ENCODE measurements at regions not wholly inside any gene's neighbourhood (a gene's known extent, or its start where the extent isn't known, plus 50 kb on each side); places are given as distances from the start of the nearest gene placed in this dataset.

DNA sequence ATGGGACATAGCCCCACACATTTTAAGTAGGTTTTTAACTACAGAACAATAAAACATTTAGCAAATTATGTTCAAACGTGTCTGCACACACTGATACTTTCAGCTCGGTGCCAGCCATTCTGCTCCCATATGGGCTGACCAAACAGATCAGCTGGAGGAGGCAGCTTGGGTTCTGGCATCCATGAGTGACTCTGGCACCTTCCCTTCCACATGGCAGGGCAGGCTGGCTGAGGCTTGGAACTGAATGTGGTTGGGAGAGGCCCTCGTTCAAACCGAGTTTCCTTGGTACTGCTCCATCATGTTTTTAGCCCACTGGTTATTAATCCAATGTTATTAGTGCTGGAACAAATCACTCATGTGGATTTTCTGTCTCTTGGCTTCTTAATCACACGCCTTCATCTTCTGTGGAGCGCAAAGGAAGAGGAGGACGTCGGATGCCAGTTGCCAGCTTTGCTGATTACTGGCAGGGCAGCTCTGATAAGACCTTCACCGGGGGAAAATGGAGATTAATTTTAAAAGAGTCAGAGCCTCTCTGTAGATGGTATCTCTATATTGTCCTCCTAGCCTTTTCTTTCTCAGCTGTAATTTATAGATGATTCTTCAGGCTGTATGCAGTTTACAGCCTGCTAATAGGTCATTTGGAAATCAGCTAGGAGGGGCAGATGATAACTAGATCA lies 93.1 kb upstream of the TIAM2 start:
- intact Hi-C loops (cut with DNase I; ENCODE audit: low total_unique reads) = no loop called here
- WGBS, 5 donors = 88 to 95% (median 94%) methylated on average over 9 of the region's 9 CpGs
- peaks cover 0 to 50% (median 0%) of the 10 kb centered on the region in 6 donors for H3K36me3 ChIP-seq

DNA sequence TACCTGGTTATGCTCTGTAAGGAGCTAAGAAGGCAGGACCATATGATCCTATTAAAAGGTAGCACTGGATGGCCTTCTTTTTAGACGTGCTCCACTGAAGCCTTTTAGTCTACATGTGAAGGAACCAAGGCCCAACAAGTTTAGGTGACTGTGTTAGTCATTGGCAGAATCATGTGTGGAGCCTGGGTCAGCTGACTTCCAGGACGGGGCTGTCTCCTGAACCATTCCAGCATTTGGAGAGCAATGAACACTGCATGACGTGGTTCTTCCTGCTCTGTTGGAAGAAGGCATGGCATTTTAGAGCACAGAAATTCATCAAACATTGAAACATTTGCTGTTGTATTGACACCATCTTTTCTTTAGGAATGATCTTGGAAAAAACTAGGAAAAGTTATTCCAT lies 87.8 kb upstream of the TIAM2 start:
- 48 to 64% (median 61%) methylated on average over 3 of the region's 3 CpGs for WGBS, 5 donors
- Histone ChIP-seq H3K36me3 (peaks cover 0 to 50% (median 2%) of the 10 kb centered on the region in 6 donors), H3K27ac (no peak overlapping the region), H3K27me3 (replicated peaks in 1 of 7) (no peaks in the 10 kb centered on the region), H3K4me1 (no peaks in the 10 kb centered on the region), H3K4me3 (no peak overlapping the region), H3K9me3 (no peaks in the 10 kb centered on the region)
- DNase-seq = no peak
- intact Hi-C loops (cut with DNase I; ENCODE audit: low total_unique reads) = no loop called here
- TF ChIP-seq, protein P1, sequence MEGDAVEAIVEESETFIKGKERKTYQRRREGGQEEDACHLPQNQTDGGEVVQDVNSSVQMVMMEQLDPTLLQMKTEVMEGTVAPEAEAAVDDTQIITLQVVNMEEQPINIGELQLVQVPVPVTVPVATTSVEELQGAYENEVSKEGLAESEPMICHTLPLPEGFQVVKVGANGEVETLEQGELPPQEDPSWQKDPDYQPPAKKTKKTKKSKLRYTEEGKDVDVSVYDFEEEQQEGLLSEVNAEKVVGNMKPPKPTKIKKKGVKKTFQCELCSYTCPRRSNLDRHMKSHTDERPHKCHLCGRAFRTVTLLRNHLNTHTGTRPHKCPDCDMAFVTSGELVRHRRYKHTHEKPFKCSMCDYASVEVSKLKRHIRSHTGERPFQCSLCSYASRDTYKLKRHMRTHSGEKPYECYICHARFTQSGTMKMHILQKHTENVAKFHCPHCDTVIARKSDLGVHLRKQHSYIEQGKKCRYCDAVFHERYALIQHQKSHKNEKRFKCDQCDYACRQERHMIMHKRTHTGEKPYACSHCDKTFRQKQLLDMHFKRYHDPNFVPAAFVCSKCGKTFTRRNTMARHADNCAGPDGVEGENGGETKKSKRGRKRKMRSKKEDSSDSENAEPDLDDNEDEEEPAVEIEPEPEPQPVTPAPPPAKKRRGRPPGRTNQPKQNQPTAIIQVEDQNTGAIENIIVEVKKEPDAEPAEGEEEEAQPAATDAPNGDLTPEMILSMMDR (IDR thresholded peaks at IDR 0.05 in 8 of 11, conservative IDR thresholded peaks at IDR 0.05 in 3 of 11) = no peak
- TF ChIP-seq POLR2AphosphoS5 (IDR thresholded peaks at IDR 0.05) (no peak), POLR2A (IDR thresholded peaks at IDR 0.05) (no peak)

More for the DNA sequence above, 93.1 kb upstream of the TIAM2 start:
- no peak overlapping the region for H3K4me3 ChIP-seq
- H3K9me3 ChIP-seq = no peaks in the 10 kb centered on the region
- H3K4me1 ChIP-seq = no peaks in the 10 kb centered on the region
- DNase-seq = no peak
- no peaks in the 10 kb centered on the region for H3K27me3 ChIP-seq (replicated peaks in 1 of 7)
- no peak for TF ChIP-seq POLR2AphosphoS5 (IDR thresholded peaks at IDR 0.05)
- TF ChIP-seq, protein P1 (IDR thresholded peaks at IDR 0.05 in 8 of 11, conservative IDR thresholded peaks at IDR 0.05 in 3 of 11) = no peak
- no peak overlapping the region for H3K27ac ChIP-seq

DNA sequence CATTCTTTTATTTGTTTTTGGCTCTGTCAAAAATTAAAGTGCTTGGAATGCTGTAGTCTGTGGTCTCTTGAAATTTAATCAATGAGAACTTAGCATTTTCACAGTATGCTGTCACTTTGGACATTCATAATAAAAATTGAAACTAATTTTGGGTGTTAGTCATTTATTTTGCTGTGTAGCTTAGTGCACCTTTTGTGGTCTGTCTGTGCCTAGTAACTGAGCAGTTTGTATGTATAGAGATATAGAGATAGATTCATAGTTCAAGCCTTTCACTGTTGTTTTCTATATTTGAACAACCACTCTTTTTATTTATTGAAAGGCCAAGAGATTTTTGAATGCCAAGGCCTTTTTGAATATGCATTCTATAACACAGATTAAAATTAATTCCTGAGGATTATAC lies 86.4 kb upstream of the TIAM2 start:
- intact Hi-C loops (cut with DNase I; ENCODE audit: low total_unique reads) = no loop called here
- no peak for DNase-seq
- H3K36me3 ChIP-seq = peaks cover 0 to 42% (median 2%) of the 10 kb centered on the region in 6 donors
- H3K9me3 ChIP-seq = no peaks in the 10 kb centered on the region
- H3K4me3 ChIP-seq = no peak overlapping the region
- H3K27me3 ChIP-seq (replicated peaks in 1 of 7) = no peaks in the 10 kb centered on the region
- H3K4me1 ChIP-seq = no peaks in the 10 kb centered on the region
- H3K27ac ChIP-seq = no peak overlapping the region
- TF ChIP-seq, protein P1 (IDR thresholded peaks at IDR 0.05 in 8 of 11, conservative IDR thresholded peaks at IDR 0.05 in 3 of 11) = no peak
- TF ChIP-seq POLR2A (IDR thresholded peaks at IDR 0.05) (no peak), POLR2AphosphoS5 (IDR thresholded peaks at IDR 0.05) (no peak)

DNA sequence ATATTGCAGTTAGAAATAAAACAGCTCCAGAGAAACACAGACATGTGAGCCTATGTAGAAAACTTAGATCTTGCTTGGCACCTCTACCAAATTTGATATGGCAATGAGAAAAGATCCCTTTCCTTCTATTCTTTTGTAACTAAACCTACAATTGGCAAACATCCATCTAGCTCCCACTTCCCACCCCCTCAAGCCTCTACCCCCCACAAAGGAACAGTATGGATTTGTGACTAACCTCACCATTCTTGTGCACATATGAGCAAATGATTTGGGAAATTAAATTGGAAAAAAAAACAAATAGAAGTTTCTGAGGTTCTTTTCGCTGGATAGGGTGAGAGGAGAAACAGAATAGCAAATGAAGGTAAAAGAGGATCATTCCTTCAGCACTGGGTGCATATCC lies 85.8 kb upstream of the TIAM2 start:
- Histone ChIP-seq H3K9me3 (no peaks in the 10 kb centered on the region), H3K36me3 (peaks cover 0 to 42% (median 2%) of the 10 kb centered on the region in 6 donors), H3K27ac (no peak overlapping the region), H3K4me3 (no peak overlapping the region), H3K27me3 (replicated peaks in 1 of 7) (no peaks in the 10 kb centered on the region), H3K4me1 (no peaks in the 10 kb centered on the region)
- TF ChIP-seq POLR2A (IDR thresholded peaks at IDR 0.05) (no peak), POLR2AphosphoS5 (IDR thresholded peaks at IDR 0.05) (no peak)
- TF ChIP-seq, protein P1 (IDR thresholded peaks at IDR 0.05 in 8 of 11, conservative IDR thresholded peaks at IDR 0.05 in 3 of 11) = no peak
- no peak for DNase-seq
- 91 to 100% (median 99%) methylated on average over 1 of the region's 1 CpG for WGBS, 5 donors
- intact Hi-C loops (cut with DNase I; ENCODE audit: low total_unique reads) = no loop called here
